ENCODE measurements at regions not wholly inside any gene's neighbourhood (a gene's known extent, or its start where the extent isn't known, plus 50 kb on each side); places are given as distances from the start of the nearest gene placed in this dataset.

DNA sequence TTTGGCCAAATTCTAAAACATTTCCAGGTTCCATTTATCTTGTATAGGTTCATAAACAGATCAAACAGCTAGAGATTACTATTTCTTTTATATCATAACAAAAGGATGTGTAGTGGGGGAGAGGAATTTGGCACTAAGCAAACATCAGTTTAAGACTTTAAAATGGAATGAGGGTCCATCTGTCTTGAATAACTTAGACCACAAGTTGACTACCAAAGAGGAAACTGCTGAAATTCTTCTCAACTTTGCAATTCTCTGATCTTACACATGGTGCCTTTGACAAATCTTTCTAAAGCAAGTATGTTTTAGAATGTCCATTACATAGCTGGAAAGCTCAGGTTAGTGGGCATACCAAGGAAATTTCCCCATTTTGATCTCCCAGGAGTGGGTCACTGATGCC is 140.5 kb upstream of the ADAMTS9 start:
- DNase-seq: no peak
- POLR2A ChIA-PET: no interaction called here
- no peak overlapping the region for H3K27ac ChIP-seq (ENCODE audit: low read depth in 2 of 2, low read length in 1 of 2)

DNA sequence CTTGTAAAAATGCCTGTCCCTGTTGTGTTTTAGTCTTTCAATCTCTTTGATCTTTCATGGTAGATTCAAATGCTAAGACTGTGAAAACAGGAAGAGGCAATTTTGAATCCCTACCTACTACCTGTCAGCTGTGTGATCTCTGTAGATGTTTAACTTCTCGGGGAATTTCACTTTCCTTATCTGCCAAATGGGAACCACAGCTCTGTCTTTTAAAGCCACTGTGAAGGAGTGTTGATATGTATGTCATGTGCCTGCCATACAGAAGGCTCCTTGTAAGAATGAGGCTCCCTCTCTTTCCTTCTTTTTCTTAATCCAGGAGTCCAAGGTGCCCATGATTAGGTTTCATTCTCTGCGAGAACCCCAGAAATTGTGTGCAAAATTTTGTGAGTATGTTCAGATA is 139.6 kb upstream of the ADAMTS9 start:
- Histone ChIP-seq H3K9me3 (no peaks in the 10 kb centered on the region), H3F3A (replicated peaks; ENCODE audit: insufficient read depth) (peaks cover 10% of the 10 kb centered on the region)
- WGBS (ENCODE audit: low lambda C conversion rate): 77% methylated on average over 2 of the region's 2 CpGs

More for the DNA sequence above, 140.5 kb upstream of the ADAMTS9 start:
- CTCF ChIA-PET: no interaction called here
- no peaks in the 10 kb centered on the region for H4K20me1 ChIP-seq (ENCODE audit: insufficient read depth)
- H3K27me3 ChIP-seq (ENCODE audit: insufficient read depth): no peaks in the 10 kb centered on the region
- H3K4me2 ChIP-seq: no peak overlapping the region
- no peak overlapping the region for H2AFZ ChIP-seq (ENCODE audit: low read depth)
- H3K9me3 ChIP-seq: no peaks in the 10 kb centered on the region
- TF ChIP-seq NFIC (IDR thresholded peaks at IDR 0.05; ENCODE audit: borderline replicate concordance) (no peak), ELF1 (IDR thresholded peaks at IDR 0.05) (no peak)
- H3K36me3 ChIP-seq (replicated peaks in 1 of 2; ENCODE audit: control insufficient read depth in 1 of 2, insufficient read depth in 2 of 2, low read length in 1 of 2): no peaks in the 10 kb centered on the region
- no peaks in the 10 kb centered on the region; a peak in 1 of 4 replicates for H3K4me1 ChIP-seq (ENCODE audit: control insufficient read depth in 1 of 2, insufficient read depth in 2 of 2, low read depth in 1 of 2, low read length in 1 of 2)
- H3K4me3 ChIP-seq (ENCODE audit: low read depth in 2 of 2, low read length in 1 of 2): no peak overlapping the region
- H3K9me2 ChIP-seq: no peaks in the 10 kb centered on the region
- H3K9ac ChIP-seq: no peak overlapping the region
- H3K79me2 ChIP-seq (ENCODE audit: insufficient read depth): no peaks in the 10 kb centered on the region
- peaks cover 10% of the 10 kb centered on the region for H3F3A ChIP-seq (replicated peaks; ENCODE audit: insufficient read depth)

DNA sequence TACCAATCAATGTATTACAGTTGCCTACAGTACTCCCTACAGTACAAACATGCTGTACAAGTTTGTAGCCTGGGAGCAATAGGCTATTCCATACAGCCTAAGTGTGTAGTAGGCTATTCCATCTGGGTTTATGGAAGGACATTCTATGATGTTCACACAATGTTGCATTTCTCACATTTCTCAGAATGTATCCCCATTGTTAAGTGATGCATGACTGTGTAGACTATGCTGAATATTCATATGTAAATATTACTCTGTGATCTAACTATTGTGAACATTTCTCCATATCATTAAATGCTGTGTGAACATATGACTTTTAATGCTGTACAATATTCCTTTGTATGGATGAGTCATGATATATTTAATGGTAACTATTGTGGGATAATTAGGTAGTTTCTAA is 139.2 kb upstream of the ADAMTS9 start:
- no peaks in the 10 kb centered on the region for H3K9me2 ChIP-seq
- H4K20me1 ChIP-seq (ENCODE audit: insufficient read depth): no peaks in the 10 kb centered on the region
- no peaks in the 10 kb centered on the region for H3K27me3 ChIP-seq (ENCODE audit: insufficient read depth)
- no peak overlapping the region for H3K4me2 ChIP-seq
- H3K9ac ChIP-seq: no peak overlapping the region
- H3F3A ChIP-seq (replicated peaks; ENCODE audit: insufficient read depth): peaks cover 10% of the 10 kb centered on the region
- H3K27ac ChIP-seq (ENCODE audit: low read depth in 2 of 2, low read length in 1 of 2): no peak overlapping the region
- H3K79me2 ChIP-seq (ENCODE audit: insufficient read depth): no peaks in the 10 kb centered on the region
- no peak overlapping the region for H2AFZ ChIP-seq (ENCODE audit: low read depth)
- ChIA-PET CTCF (interaction anchor here (1.9 kb wide), 1 partner anchor 12 kb away, joined by 4 read pairs; no protein-coding TSS in a partner anchor), POLR2A (no interaction called here)
- no peaks in the 10 kb centered on the region for H3K36me3 ChIP-seq (replicated peaks in 1 of 2; ENCODE audit: control insufficient read depth in 1 of 2, insufficient read depth in 2 of 2, low read length in 1 of 2)
- H3K9me3 ChIP-seq: no peaks in the 10 kb centered on the region
- H3K4me1 ChIP-seq (ENCODE audit: control insufficient read depth in 1 of 2, insufficient read depth in 2 of 2, low read depth in 1 of 2, low read length in 1 of 2): no peaks in the 10 kb centered on the region; a peak in 1 of 4 replicates
- no peak overlapping the region for H3K4me3 ChIP-seq (ENCODE audit: low read depth in 2 of 2, low read length in 1 of 2)
- no peak for DNase-seq
- TF ChIP-seq, protein P1, sequence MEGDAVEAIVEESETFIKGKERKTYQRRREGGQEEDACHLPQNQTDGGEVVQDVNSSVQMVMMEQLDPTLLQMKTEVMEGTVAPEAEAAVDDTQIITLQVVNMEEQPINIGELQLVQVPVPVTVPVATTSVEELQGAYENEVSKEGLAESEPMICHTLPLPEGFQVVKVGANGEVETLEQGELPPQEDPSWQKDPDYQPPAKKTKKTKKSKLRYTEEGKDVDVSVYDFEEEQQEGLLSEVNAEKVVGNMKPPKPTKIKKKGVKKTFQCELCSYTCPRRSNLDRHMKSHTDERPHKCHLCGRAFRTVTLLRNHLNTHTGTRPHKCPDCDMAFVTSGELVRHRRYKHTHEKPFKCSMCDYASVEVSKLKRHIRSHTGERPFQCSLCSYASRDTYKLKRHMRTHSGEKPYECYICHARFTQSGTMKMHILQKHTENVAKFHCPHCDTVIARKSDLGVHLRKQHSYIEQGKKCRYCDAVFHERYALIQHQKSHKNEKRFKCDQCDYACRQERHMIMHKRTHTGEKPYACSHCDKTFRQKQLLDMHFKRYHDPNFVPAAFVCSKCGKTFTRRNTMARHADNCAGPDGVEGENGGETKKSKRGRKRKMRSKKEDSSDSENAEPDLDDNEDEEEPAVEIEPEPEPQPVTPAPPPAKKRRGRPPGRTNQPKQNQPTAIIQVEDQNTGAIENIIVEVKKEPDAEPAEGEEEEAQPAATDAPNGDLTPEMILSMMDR (IDR thresholded peaks at IDR 0.05): no peak
- TF ChIP-seq, protein P2, sequence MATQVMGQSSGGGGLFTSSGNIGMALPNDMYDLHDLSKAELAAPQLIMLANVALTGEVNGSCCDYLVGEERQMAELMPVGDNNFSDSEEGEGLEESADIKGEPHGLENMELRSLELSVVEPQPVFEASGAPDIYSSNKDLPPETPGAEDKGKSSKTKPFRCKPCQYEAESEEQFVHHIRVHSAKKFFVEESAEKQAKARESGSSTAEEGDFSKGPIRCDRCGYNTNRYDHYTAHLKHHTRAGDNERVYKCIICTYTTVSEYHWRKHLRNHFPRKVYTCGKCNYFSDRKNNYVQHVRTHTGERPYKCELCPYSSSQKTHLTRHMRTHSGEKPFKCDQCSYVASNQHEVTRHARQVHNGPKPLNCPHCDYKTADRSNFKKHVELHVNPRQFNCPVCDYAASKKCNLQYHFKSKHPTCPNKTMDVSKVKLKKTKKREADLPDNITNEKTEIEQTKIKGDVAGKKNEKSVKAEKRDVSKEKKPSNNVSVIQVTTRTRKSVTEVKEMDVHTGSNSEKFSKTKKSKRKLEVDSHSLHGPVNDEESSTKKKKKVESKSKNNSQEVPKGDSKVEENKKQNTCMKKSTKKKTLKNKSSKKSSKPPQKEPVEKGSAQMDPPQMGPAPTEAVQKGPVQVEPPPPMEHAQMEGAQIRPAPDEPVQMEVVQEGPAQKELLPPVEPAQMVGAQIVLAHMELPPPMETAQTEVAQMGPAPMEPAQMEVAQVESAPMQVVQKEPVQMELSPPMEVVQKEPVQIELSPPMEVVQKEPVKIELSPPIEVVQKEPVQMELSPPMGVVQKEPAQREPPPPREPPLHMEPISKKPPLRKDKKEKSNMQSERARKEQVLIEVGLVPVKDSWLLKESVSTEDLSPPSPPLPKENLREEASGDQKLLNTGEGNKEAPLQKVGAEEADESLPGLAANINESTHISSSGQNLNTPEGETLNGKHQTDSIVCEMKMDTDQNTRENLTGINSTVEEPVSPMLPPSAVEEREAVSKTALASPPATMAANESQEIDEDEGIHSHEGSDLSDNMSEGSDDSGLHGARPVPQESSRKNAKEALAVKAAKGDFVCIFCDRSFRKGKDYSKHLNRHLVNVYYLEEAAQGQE (IDR thresholded peaks at IDR 0.05; ENCODE audit: low read depth, low read length): no peak
- TF ChIP-seq JUND (IDR thresholded peaks at IDR 0.05): no peak
- TF ChIP-seq MXI1 (IDR thresholded peaks at IDR 0.05; ENCODE audit: low read depth, low read length): no peak
- TF ChIP-seq, protein P3, sequence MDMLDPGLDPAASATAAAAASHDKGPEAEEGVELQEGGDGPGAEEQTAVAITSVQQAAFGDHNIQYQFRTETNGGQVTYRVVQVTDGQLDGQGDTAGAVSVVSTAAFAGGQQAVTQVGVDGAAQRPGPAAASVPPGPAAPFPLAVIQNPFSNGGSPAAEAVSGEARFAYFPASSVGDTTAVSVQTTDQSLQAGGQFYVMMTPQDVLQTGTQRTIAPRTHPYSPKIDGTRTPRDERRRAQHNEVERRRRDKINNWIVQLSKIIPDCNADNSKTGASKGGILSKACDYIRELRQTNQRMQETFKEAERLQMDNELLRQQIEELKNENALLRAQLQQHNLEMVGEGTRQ (IDR thresholded peaks at IDR 0.05; ENCODE audit: borderline replicate concordance, low read depth, low read length): no peak

More for the DNA sequence above, 139.6 kb upstream of the ADAMTS9 start:
- POLR2A ChIA-PET: no interaction called here
- H4K20me1 ChIP-seq (ENCODE audit: insufficient read depth): no peaks in the 10 kb centered on the region
- no peak overlapping the region for H3K9ac ChIP-seq
- CTCF ChIA-PET: no interaction called here
- no peak overlapping the region for H2AFZ ChIP-seq (ENCODE audit: low read depth)
- no peak for DNase-seq
- H3K27me3 ChIP-seq (ENCODE audit: insufficient read depth): no peaks in the 10 kb centered on the region
- no peak overlapping the region for H3K4me2 ChIP-seq
- no peaks in the 10 kb centered on the region for H3K79me2 ChIP-seq (ENCODE audit: insufficient read depth)
- H3K4me1 ChIP-seq (ENCODE audit: control insufficient read depth in 1 of 2, insufficient read depth in 2 of 2, low read depth in 1 of 2, low read length in 1 of 2): no peaks in the 10 kb centered on the region; a peak in 1 of 4 replicates
- H3K9me2 ChIP-seq: no peaks in the 10 kb centered on the region
- no peak for TF ChIP-seq EZH2phosphoT487 (IDR thresholded peaks at IDR 0.05; ENCODE audit: borderline replicate concordance, low read depth)
- TF ChIP-seq TEAD4 (IDR thresholded peaks at IDR 0.05; ENCODE audit: borderline replicate concordance, insufficient read depth): no peak
- TF ChIP-seq CHD2 (IDR thresholded peaks at IDR 0.05; ENCODE audit: low read length, partially characterized antibody): no peak
- no peak for TF ChIP-seq FOXM1 (IDR thresholded peaks at IDR 0.05; ENCODE audit: low read depth)
- TF ChIP-seq, protein P4, sequence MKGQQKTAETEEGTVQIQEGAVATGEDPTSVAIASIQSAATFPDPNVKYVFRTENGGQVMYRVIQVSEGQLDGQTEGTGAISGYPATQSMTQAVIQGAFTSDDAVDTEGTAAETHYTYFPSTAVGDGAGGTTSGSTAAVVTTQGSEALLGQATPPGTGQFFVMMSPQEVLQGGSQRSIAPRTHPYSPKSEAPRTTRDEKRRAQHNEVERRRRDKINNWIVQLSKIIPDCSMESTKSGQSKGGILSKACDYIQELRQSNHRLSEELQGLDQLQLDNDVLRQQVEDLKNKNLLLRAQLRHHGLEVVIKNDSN (IDR thresholded peaks at IDR 0.05; ENCODE audit: borderline replicate concordance, low read depth): no peak
- TF ChIP-seq GATA2 (CRISPR knock-in tag; IDR thresholded peaks at IDR 0.05): no peak
- TF ChIP-seq, protein P3 (IDR thresholded peaks at IDR 0.05; ENCODE audit: borderline replicate concordance, low read depth, low read length): no peak
- no peak for TF ChIP-seq NFIC (IDR thresholded peaks at IDR 0.05; ENCODE audit: borderline replicate concordance)
- no peak for TF ChIP-seq YY1 (IDR thresholded peaks at IDR 0.05; ENCODE audit: low read depth)
- no peak for TF ChIP-seq SIN3A (IDR thresholded peaks at IDR 0.05; ENCODE audit: borderline replicate concordance, low read depth, low read length)
- TF ChIP-seq, protein P5, sequence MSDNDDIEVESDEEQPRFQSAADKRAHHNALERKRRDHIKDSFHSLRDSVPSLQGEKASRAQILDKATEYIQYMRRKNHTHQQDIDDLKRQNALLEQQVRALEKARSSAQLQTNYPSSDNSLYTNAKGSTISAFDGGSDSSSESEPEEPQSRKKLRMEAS (IDR thresholded peaks at IDR 0.05; ENCODE audit: low read depth): no peak
- TF ChIP-seq RAD21 (IDR thresholded peaks at IDR 0.05; ENCODE audit: low read length): no peak
- TF ChIP-seq MEF2A (IDR thresholded peaks at IDR 0.05; ENCODE audit: borderline replicate concordance, low read depth): no peak
- H3K36me3 ChIP-seq (replicated peaks in 1 of 2; ENCODE audit: control insufficient read depth in 1 of 2, insufficient read depth in 2 of 2, low read length in 1 of 2): no peaks in the 10 kb centered on the region
- no peak overlapping the region for H3K27ac ChIP-seq (ENCODE audit: low read depth in 2 of 2, low read length in 1 of 2)
- H3K4me3 ChIP-seq (ENCODE audit: low read depth in 2 of 2, low read length in 1 of 2): no peak overlapping the region
